ENCODE measurements at regions not wholly inside any gene's neighbourhood (a gene's known extent, or its start where the extent isn't known, plus 50 kb on each side); places are given as distances from the start of the nearest gene placed in this dataset.

GRCh38 chr10:80927419-80928078 lies 389.8 kb downstream of the SH2D4B start:
- Histone ChIP-seq H3K36me3 (replicated peaks; ENCODE audit: insufficient read depth, low read depth) (no peaks in the 10 kb centered on the region), H2AFZ (no peak overlapping the region)

GRCh38 chr10:80938903-80939302 lies 401.2 kb downstream of the SH2D4B start:
- Histone ChIP-seq H4K20me1 (ENCODE audit: insufficient read depth, poor library complexity, severe bottlenecking) (no peaks in the 10 kb centered on the region), H3K4me3 (no peak overlapping the region), H3K27me3 (no peaks in the 10 kb centered on the region), H3K4me2 (no peak overlapping the region), H3K9me2 (replicated peaks; ENCODE audit: insufficient read depth) (no peaks in the 10 kb centered on the region), H3K27ac (no peak overlapping the region), H3K9me3 (ENCODE audit: low read depth) (no peaks in the 10 kb centered on the region), H3K36me3 (replicated peaks; ENCODE audit: insufficient read depth, low read depth) (no peaks in the 10 kb centered on the region), H2AFZ (no peak overlapping the region), H3K4me1 (ENCODE audit: insufficient read depth) (no peaks in the 10 kb centered on the region), H3K79me2 (no peaks in the 10 kb centered on the region)
- DNase-seq (ENCODE audit: low spot score) = no peak
- no peak for TF ChIP-seq EZH2phosphoT487 (IDR thresholded peaks at IDR 0.05; ENCODE audit: low read depth, severe bottlenecking, unreplicated experiment)
- no peak for TF ChIP-seq CTCF (IDR thresholded peaks at IDR 0.05; ENCODE audit: poor library complexity)
- no peak for TF ChIP-seq EZH2 (IDR thresholded peaks at IDR 0.05; ENCODE audit: borderline replicate concordance)
- WGBS (ENCODE audit: low lambda C conversion rate, missing lambda C conversion rate) = 74% methylated on average over 1 of the region's 1 CpG

More at GRCh38 chr10:80927419-80928078, 389.8 kb downstream of the SH2D4B start:
- no peak for DNase-seq (ENCODE audit: low spot score)
- H3K9me3 ChIP-seq (ENCODE audit: low read depth) = no peaks in the 10 kb centered on the region
- H3K4me3 ChIP-seq = no peak overlapping the region
- H3K9me2 ChIP-seq (replicated peaks; ENCODE audit: insufficient read depth) = no peaks in the 10 kb centered on the region
- no peaks in the 10 kb centered on the region for H3K4me1 ChIP-seq (ENCODE audit: insufficient read depth)
- H3K27me3 ChIP-seq = no peaks in the 10 kb centered on the region
- H4K20me1 ChIP-seq (ENCODE audit: insufficient read depth, poor library complexity, severe bottlenecking) = no peaks in the 10 kb centered on the region
- WGBS (ENCODE audit: low lambda C conversion rate, missing lambda C conversion rate) = 36% methylated on average over 5 of the region's 5 CpGs
- no peak overlapping the region for H3K4me2 ChIP-seq
- TF ChIP-seq CTCF (IDR thresholded peaks at IDR 0.05; ENCODE audit: poor library complexity) (no peak), EZH2phosphoT487 (IDR thresholded peaks at IDR 0.05; ENCODE audit: low read depth, severe bottlenecking, unreplicated experiment) (no peak), EZH2 (IDR thresholded peaks at IDR 0.05; ENCODE audit: borderline replicate concordance) (no peak)
- no peaks in the 10 kb centered on the region for H3K79me2 ChIP-seq
- no peak overlapping the region for H3K27ac ChIP-seq

GRCh38 chr10:80945264-80945880 lies 407.7 kb downstream of the SH2D4B start:
- WGBS (ENCODE audit: low lambda C conversion rate, missing lambda C conversion rate) = 73% methylated on average over 1 of the region's 1 CpG
- H2AFZ ChIP-seq = no peak overlapping the region

More at GRCh38 chr10:80945264-80945880, 407.7 kb downstream of the SH2D4B start:
- no peaks in the 10 kb centered on the region for H3K9me2 ChIP-seq (replicated peaks; ENCODE audit: insufficient read depth)
- H3K4me1 ChIP-seq (ENCODE audit: insufficient read depth) = no peaks in the 10 kb centered on the region
- H3K27me3 ChIP-seq = no peaks in the 10 kb centered on the region
- no peaks in the 10 kb centered on the region for H3K9me3 ChIP-seq (ENCODE audit: low read depth)
- H4K20me1 ChIP-seq (ENCODE audit: insufficient read depth, poor library complexity, severe bottlenecking) = no peaks in the 10 kb centered on the region
- no peak overlapping the region for H3K4me2 ChIP-seq
- no peaks in the 10 kb centered on the region for H3K36me3 ChIP-seq (replicated peaks; ENCODE audit: insufficient read depth, low read depth)
- TF ChIP-seq CTCF (IDR thresholded peaks at IDR 0.05; ENCODE audit: poor library complexity) (peak; percentile 65), EZH2phosphoT487 (IDR thresholded peaks at IDR 0.05; ENCODE audit: low read depth, severe bottlenecking, unreplicated experiment) (no peak)
- DNase-seq (ENCODE audit: low spot score) = peak; percentile 63
- no peak overlapping the region for H3K4me3 ChIP-seq
- no peaks in the 10 kb centered on the region for H3K79me2 ChIP-seq
- no peak overlapping the region for H3K27ac ChIP-seq
